GM12878 (cell line): ENCODE measurements at regions not wholly inside any gene's neighbourhood (a gene's known extent, or its start where the extent isn't known, plus 50 kb on each side); places are given as distances from the start of the nearest gene placed in this dataset.

Experiments
- ATAC-seq: fragments of 200-7000 bp; cut with Tn5 transposase; 3 replicates; pipeline ENCODE4 v1.9.1; 2020; ENCODE audit warnings: mild to moderate bottlenecking, moderate library complexity
- BruUV-seq: library from RNA; stranded (reverse); fragments of 400-500 nt; replicated peaks from 2 replicates; lab custom pipeline; 2021; lab: Mats Ljungman, UMichigan
- CTCF ChIA-PET: fragments of 300-600 bp; sonication (Branson Sonifier 250); formaldehyde crosslinking; extraction: SDS; loops from one replicate; lab custom pipeline; 2021; ENCODE audit warnings: inconsistent platforms; lab: Yijun Ruan, JAX
- POLR2A ChIA-PET: fragments of 350-600 bp; formaldehyde crosslinking; extraction: SDS; loops from one replicate; lab custom pipeline; 2021; ENCODE audit warnings: inconsistent platforms; lab: Charles Lee
- RAD21 ChIA-PET: fragments of 300-600 bp; sonication (Branson Sonifier 250); formaldehyde crosslinking; loops from one replicate; lab custom pipeline; 2023; ENCODE audit warnings: antibody characterized with exemption; ENCODE audit not compliant: unreplicated experiment; lab: Charles Lee
- SMC1A ChIA-PET: fragments of 300-600 bp; sonication (Branson Sonifier 250); formaldehyde crosslinking; loops from one replicate; lab custom pipeline; 2023; ENCODE audit not compliant: unreplicated experiment, uncharacterized antibody; lab: Charles Lee
- DNase-seq: peaks from one replicate; pipeline ENCODE4 v3.0.0-alpha.2; 2011; ENCODE audit warnings: low read depth, low spot score
- FAIRE-seq: peaks from 3 replicates; lab custom pipeline; 2011; peaks lifted over from hg19 to GRCh38; lab: Jason Lieb, UNC
- H2AFZ ChIP-seq: 2 replicates; pipeline ENCODE4 v1.6.0; 2011; ENCODE audit warnings: low read depth, low read length, control low read depth; ENCODE audit not compliant: control insufficient read depth
- H3K27ac ChIP-seq: 2 replicates; pipeline ENCODE4 v1.5.1; 2011; ENCODE audit warnings: control low read depth; ENCODE audit not compliant: control insufficient read depth, insufficient read depth
- H3K27me3 ChIP-seq, 2 experiments: replicated peaks in 1 of 2; 2 replicates each; pipeline versions ENCODE4 v1.6.0 to v1.6.1; 2011; ENCODE audit warnings: low read length in 1 of 2; ENCODE audit not compliant: control insufficient read depth in 2 of 2, insufficient read depth in 2 of 2
- H3K36me3 ChIP-seq, 2 experiments: 2 replicates each; pipeline ENCODE4 v1.5.1; 2011; ENCODE audit warnings: low read length in 1 of 2; ENCODE audit not compliant: control insufficient read depth in 2 of 2, insufficient read depth in 2 of 2
- H3K4me1 ChIP-seq: 2 replicates; pipeline ENCODE4 v1.6.1; 2011; ENCODE audit warnings: mild to moderate bottlenecking, low read length, moderate library complexity, mixed read lengths; ENCODE audit not compliant: control insufficient read depth, insufficient read depth
- H3K4me2 ChIP-seq: 2 replicates; pipeline ENCODE4 v1.6.0; 2011; ENCODE audit warnings: control low read depth; ENCODE audit not compliant: control insufficient read depth, insufficient read depth
- H3K4me3 ChIP-seq: fragments of 200-600 bp; sonication (generic); 2 replicates; pipeline ENCODE4 v1.5.1; 2016
- H3K79me2 ChIP-seq: 2 replicates; pipeline ENCODE4 v1.6.0; 2011; ENCODE audit warnings: low read length; ENCODE audit not compliant: control insufficient read depth, insufficient read depth
- H3K9ac ChIP-seq: 2 replicates; pipeline ENCODE4 v1.8.0; 2011; ENCODE audit warnings: low read length, control low read depth, mixed read lengths; ENCODE audit not compliant: control insufficient read depth, insufficient read depth
- H3K9me3 ChIP-seq: replicated peaks from 3 replicates; pipeline ENCODE4 v1.5.1; 2011; ENCODE audit warnings: mild to moderate bottlenecking, low read length; ENCODE audit not compliant: control insufficient read depth, insufficient read depth
- H4K20me1 ChIP-seq: 2 replicates; pipeline ENCODE4 v1.6.0; 2011; ENCODE audit not compliant: control insufficient read depth, insufficient read depth
- LARP7 ChIP-seq: fragments of 450-650 bp; IDR thresholded peaks from 2 replicates; pipeline ENCODE4 v1.6.1; 2017; ENCODE audit warnings: mild to moderate bottlenecking
- MTA3 ChIP-seq: IDR thresholded peaks from 2 replicates; pipeline ENCODE4 v1.6.1; 2012; ENCODE audit warnings: low read length, inconsistent platforms, borderline replicate concordance
- SIN3A ChIP-seq: IDR thresholded peaks from 2 replicates; pipeline ENCODE4 v1.6.1; 2012; ENCODE audit warnings: low read depth, low read length, improper control_type of control experiment
- SREBF2 ChIP-seq: IDR thresholded peaks from 2 replicates; pipeline ENCODE4 v1.6.1; 2012; ENCODE audit warnings: mild to moderate bottlenecking, low read length
- ZNF24 ChIP-seq: fragments of 450-650 bp; IDR thresholded peaks from 2 replicates; pipeline ENCODE4 v1.6.1; 2017; ENCODE audit warnings: antibody characterized with exemption, mild to moderate bottlenecking
- ZNF274 ChIP-seq: IDR thresholded peaks from one replicate; pipeline ENCODE4 v1.8.0; 2011; ENCODE audit not compliant: insufficient read length, insufficient read depth
- WGBS: methylation state at CpG from one replicate; pipeline ENCODE4 v1.1.6; 2016; ENCODE audit warnings: low lambda C conversion rate; ENCODE audit not compliant: insufficient replicate concordance, insufficient coverage; ENCODE audit errors: missing lambda C conversion rate; 5-methylcytosine and 5-hydroxymethylcytosine counted together
- in situ Hi-C: fragments of 300-500 bp; cut with MboI; formaldehyde crosslinking; loops from 9 replicates; pipeline ENCODE4 v1.14.3; 2018; ENCODE audit warnings: mixed read lengths
- intact Hi-C: fragments of 100-400 bp; cut with micrococcal nuclease; formaldehyde crosslinking; loops from one replicate; pipeline ENCODE4 v1.14.2; 2022; ENCODE audit not compliant: unreplicated experiment
- TF ChIP-seq, protein P1 (sequence below): fragments of 450-650 bp; IDR thresholded peaks from 2 replicates; pipeline ENCODE4 v1.6.1; 2014; ENCODE audit warnings: mild to moderate bottlenecking
- TF ChIP-seq, protein P2 (sequence below): fragments of 450-650 bp; IDR thresholded peaks from 2 replicates; pipeline ENCODE4 v1.6.1; 2017; ENCODE audit warnings: low read depth, mild to moderate bottlenecking, moderate library complexity

DNA sequence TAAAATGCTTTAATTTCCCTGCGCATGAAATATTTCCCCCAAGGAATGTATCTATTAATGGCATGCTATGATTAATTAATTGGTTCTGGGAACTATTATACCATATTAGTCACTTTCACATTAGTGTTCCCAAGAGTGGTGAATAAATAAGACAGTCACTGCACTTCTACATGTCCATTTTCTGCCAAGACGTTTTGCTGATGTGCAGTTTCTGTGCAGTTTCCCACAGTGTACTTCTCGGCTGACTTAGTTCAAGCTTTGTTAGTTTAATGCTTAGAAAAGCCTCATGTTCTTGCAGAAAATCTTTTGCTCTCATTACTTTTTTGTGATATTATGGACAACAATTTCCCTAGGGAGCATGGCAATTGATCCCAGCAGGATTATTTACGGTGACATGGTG lies 1014.5 kb downstream of the BRINP3 start:
- Histone ChIP-seq H2AFZ (no peak overlapping the region), H3K9me3 (no peaks in the 10 kb centered on the region), H3K9ac (no peak overlapping the region), H3K4me2 (no peak overlapping the region), H4K20me1 (no peaks in the 10 kb centered on the region), H3K4me3 (no peak overlapping the region), H3K36me3 (no peaks in the 10 kb centered on the region), H3K27me3 (no peaks in the 10 kb centered on the region), H3K27ac (no peak overlapping the region), H3K4me1 (no peaks in the 10 kb centered on the region), H3K79me2 (no peaks in the 10 kb centered on the region)
- no peak for ATAC-seq
- no peak for FAIRE-seq
- no peak for DNase-seq
- POLR2A ChIA-PET = no interaction called here
- intact Hi-C loops = no loop called here
- no peak for TF ChIP-seq SIN3A
- TF ChIP-seq, protein P1, sequence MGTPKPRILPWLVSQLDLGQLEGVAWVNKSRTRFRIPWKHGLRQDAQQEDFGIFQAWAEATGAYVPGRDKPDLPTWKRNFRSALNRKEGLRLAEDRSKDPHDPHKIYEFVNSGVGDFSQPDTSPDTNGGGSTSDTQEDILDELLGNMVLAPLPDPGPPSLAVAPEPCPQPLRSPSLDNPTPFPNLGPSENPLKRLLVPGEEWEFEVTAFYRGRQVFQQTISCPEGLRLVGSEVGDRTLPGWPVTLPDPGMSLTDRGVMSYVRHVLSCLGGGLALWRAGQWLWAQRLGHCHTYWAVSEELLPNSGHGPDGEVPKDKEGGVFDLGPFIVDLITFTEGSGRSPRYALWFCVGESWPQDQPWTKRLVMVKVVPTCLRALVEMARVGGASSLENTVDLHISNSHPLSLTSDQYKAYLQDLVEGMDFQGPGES = no peak
- TF ChIP-seq, protein P2, sequence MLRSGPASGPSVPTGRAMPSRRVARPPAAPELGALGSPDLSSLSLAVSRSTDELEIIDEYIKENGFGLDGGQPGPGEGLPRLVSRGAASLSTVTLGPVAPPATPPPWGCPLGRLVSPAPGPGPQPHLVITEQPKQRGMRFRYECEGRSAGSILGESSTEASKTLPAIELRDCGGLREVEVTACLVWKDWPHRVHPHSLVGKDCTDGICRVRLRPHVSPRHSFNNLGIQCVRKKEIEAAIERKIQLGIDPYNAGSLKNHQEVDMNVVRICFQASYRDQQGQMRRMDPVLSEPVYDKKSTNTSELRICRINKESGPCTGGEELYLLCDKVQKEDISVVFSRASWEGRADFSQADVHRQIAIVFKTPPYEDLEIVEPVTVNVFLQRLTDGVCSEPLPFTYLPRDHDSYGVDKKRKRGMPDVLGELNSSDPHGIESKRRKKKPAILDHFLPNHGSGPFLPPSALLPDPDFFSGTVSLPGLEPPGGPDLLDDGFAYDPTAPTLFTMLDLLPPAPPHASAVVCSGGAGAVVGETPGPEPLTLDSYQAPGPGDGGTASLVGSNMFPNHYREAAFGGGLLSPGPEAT = no peak
- no peak for TF ChIP-seq ZNF274
- no peak for TF ChIP-seq ZNF24
- TF ChIP-seq LARP7 = no peak
- TF ChIP-seq MTA3 = no peak
- TF ChIP-seq SREBF2 = no peak
- RAD21 ChIA-PET = no interaction called here
- WGBS = 36% methylated on average over 4 of the region's 4 CpGs
- CTCF ChIA-PET = no interaction called here
- no TSS peak for BruUV-seq
- in situ Hi-C loops = no loop called here
- SMC1A ChIA-PET = no interaction called here
